Stimulated activated CD8-positive, alpha-beta memory T cell treated with anti-CD3 and anti-CD28 coated beads, Interleukin-7, amount 100 ng/mL, for 1 hour (primary cell): ENCODE measurements at regions not wholly inside any gene's neighbourhood (a gene's known extent, or its start where the extent isn't known, plus 50 kb on each side); places are given as distances from the start of the nearest gene placed in this dataset.
"Not testable (repeated sequence)": the region's sequence is repeated elsewhere in the genome, so short reads cannot be mapped to it uniquely, and the experiment has no call there.

Experiments used
- DNase-seq, 2 donors: peaks; one replicate each; pipeline ENCODE4 v3.0.0-alpha.2; 2020; ENCODE audit warnings: low read depth in 2 of 2

DNA sequence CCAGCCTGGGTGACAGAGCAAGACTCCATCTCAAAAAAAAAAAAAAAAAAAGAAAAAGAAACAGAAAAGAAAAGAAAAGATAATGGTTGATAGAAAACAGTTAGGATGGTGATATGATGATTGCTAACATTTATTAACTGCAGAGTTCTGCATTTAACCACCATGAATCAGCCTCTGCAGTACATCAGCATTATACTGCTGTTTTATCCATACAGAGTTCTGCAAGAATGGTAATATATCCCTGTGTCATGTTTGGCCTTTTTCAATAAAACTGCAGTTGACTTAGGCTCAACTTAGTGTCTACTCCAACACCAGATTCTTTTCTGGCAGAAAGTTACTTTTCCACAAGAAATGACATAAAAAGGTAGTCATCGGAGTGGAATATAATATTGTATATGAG lies 62.6 kb downstream of the DUSP6 start:
- DNase-seq, result no peak

GRCh38 chr12:89288959-89289358 lies 63.3 kb downstream of the DUSP6 start:
- no peak for DNase-seq

DNA sequence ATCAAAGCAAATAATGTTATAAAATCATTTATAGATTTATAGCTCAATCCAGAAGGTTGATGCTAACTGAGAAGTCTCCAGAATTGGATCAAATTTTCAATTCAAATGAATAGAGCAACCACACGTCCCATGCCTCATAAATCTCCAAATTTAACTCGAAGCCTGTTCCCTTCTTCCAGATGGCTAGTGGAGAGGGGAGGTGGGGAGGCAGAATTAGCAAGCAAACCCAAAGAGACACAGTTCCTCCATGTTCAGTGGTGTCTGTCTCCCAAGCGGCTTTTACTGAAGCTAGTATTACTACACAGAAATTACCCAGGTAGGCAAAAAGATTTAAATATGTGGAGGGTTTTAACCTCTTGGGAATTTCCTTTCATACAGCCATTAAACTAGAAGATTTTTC lies 65.8 kb downstream of the DUSP6 start:
- no peak for DNase-seq

DNA sequence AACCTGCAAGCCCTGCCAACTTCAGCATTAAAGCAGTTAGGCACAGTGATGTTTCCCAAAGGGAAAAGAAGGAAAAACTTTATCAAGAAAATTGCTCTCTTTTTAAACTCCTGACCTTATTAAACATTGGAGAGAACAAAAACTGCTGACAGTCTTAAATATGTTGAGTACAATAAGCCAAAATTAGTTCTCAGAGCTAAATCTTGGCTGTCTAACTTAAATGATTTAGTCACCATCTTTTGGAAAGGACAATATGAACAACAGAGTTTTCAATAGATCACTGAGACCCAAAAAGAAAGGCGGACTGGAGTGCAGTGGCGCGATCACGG lies 70.8 kb downstream of the DUSP6 start:
- DNase-seq, result no peak

DNA sequence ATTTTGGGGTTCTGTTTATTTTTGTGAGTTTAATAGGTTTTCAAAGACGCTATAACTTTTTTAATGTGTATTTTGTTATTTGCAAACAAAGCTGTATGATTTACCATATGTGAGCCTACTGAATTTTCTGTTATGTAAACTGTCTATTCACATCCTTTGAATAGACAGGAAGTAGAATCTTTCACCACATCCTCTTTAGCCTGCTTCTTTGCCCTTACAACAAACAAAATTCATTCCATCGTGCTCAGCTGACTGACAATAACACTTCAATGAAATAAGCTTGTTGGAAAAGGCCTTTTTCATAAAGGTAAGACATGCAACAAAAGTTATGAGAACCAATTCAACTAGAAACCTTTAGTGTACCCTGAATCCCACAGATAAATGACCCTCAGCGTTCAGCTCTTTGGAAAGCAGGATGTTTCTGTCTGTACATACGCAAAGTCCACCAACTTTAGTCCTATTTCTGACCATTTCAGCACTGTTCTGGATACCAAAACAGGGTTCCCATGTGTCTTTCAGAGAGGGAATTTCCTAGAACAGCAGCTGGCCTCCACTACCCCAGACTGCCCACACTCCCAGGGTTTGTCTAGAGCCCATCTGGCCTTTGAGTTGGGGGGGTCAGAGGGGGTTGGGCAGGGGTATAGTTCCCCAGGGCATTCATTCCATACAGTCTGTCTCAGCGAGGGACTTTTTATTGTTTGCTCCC lies 71.3 kb downstream of the DUSP6 start:
- no peak for DNase-seq

DNA sequence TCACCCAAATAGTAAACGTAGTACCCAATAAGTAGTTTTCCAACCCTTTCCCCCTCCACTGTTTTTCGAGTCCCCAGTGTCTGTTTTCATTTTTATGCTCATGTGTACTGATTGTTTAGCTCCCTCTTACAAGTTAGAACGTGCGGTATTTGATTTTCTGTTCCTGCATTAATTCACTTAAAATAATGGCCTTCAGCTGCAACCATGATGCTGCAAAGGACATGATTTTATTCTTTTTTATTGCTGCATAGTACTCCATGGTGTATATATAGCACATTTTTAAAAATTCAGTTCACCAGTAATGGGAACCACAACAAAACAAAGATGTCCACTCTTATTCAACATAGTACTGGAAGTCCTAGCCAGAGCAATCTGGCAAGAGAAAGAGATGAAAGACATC lies 72.8 kb downstream of the DUSP6 start:
- DNase-seq, result no peak

DNA sequence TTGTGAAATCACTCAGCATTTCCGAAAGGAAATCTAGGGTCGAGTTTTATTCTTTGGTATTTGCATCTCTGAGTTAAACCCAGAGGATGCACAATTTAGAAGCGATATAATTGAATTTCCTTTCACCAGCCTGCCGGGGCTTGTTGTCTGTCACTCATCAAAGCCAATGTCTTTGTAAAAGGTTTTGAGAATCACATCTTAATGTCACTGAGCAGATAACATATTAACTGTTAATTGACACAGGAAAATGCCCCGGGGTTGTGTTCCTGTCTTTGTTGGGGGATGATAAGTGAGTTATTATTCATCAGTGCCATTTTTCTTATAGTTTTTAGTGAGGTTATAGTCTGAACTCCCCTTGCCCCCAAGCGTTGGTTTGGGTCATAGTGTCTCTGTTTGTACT lies 73.4 kb downstream of the DUSP6 start:
- DNase-seq, result no peak

GRCh38 chr12:89278169-89278568 lies 74.1 kb downstream of the DUSP6 start:
- no peak for DNase-seq

DNA sequence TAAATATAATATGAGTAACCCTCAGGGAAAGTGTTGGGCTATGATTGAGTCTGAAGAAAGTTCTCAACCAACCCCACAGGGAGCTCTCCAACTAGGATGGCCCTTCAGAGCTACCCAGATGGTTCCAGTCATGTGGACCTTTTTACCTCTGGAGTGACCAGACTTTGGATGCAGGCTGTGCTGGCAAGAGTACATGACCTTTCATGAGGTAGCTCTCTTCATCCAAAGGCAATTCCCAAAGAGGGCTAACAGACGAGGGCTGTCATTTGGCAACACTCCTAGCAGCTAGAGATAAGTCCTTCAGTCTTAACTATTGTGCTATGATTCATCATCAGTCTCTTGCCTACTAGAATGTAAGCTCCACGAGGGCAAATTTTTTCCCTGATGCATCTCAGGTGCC lies 75.4 kb downstream of the DUSP6 start:
- no peak for DNase-seq

DNA sequence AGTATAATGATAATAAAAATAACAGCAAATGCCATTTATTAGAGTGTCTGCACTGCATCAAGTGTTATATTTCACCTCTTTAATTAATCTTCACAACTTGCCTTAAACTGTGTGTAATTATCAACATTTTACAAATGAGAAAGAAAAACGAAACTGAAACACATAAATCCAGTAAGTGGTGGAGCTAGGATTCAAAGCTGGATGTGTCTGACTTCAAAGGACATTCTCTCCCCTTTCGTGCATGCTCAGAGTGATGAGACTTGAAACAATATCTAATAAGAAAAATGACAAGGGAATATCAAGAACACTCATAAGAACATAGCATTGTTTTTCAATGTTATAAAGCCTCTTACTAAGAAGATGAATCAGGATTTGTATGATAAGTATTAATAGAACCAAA lies 78.8 kb downstream of the DUSP6 start:
- no peak for DNase-seq

DNA sequence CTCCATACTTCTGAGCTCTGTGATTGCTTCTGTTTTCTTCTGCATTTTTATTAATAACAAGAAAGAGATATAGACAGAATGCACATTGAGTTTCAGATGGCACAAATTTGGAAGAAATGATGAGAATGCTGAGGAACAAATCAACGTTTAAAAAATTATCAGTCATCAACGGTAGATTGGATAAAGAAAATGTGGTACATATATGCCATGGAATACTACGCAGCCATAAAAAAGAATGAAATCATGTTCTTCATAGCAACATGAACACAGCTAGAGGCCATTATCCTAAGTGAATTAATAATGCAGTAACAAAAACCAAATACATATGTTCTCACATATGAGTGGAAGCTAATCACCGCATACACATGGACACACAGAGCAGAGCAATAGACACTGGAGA lies 81.8 kb downstream of the DUSP6 start:
- DNase-seq, result no peak

DNA sequence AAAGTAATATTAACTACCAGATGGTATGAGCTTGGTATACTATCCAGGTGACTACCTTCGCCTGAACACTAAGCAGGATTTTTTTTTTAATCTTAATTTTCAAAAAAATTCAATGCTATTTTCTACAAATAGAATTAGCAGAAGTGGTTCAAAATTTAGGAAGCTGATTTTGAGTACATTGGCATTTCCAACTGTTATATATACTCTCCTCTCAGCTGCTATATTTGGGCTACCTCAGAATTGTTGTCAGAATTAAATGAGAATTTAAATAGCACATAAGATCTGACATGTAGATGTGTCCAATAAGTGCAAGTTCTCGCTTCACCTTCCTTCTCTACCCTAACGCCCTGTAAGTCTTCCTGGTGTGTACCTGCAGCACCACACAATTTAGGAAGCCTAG lies 83.1 kb downstream of the DUSP6 start:
- DNase-seq, result no peak

- DNase-seq, result no peak
These were observed 84.9 kb downstream of the DUSP6 start for GRCh38 chr12:89267404-89267803.

GRCh38 chr12:89266574-89267188 lies 85.6 kb downstream of the DUSP6 start:
- DNase-seq, result not testable (repeated sequence)

GRCh38 chr12:89264837-89265236 lies 87.5 kb downstream of the DUSP6 start:
- DNase-seq, result no peak

DNA sequence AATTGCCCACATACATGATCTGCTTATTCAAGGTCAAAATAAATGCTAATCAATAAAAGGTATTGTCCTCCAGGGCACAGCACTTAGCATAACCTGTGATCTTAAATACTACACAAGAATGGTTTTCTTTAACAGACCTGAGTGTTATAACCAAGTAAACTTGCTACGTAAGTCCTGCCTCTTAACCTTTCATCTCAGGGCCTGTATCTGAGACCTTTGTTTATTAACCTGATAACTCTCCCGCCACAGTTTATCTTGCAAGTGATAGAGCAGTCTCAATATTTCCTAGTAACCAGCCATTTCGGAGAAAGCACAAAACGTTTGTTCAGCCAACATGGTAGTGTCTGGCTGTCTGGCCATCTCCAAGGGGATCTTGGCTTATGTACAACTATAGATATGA lies 88.4 kb downstream of the DUSP6 start:
- DNase-seq, result no peak

- no peak for DNase-seq
These were observed 89.3 kb downstream of the DUSP6 start for GRCh38 chr12:89262855-89263552.

DNA sequence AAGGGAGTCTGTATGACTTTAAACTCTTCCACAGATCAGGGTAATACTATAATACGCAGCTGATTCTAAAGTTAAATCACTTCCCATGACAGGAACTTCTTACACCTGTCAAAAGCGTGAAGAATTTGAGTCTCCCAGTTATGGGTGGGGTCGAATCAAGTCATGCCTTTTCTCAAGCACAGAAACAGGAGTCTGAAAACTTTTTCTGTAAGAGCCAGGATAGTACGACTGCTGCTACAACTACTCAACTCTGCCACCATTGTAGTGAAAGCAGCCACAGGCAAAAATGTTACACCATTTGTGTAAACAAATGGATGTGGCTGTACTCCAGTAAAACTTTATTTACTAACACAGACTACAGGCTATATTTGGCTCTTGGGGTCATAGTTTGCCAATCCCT lies 90.3 kb downstream of the DUSP6 start:
- DNase-seq, result no peak

DNA sequence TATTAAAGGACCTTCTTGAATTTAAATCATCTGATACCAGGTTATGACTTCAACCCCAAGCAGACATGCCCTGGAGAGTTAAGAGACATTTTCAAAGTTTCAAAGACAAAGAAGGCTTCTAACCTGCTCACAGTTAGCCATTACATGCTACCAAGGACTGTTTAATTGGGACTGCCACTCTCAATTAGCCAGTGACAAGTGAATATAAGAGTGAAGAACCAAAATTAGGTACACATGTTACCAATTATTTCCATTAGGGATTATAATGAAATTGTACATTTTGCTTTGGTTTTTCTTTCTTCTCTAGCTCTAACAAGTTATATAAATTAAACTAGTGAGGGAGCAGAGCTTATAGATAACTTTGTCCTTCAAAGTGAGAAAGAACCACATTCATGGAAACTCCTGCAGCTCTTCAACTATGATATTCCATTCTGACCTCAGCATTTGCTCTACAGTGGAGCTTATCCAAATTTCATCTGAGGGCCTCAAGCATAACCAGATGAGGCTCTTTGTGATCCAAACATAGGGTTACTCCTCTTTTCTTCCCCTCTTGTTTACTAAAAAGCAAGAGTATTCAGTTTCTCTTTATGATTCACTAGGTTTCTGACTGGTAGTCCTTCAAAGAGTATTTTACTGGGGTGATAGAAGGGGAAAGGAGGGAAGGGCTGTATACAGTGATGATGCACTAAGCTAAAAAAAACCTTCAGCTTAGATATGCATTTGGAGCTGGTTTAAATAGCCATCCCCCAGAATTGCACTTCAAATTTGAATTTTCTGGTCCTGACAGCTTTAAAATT lies 91.3 kb downstream of the DUSP6 start:
- DNase-seq, result no peak

DNA sequence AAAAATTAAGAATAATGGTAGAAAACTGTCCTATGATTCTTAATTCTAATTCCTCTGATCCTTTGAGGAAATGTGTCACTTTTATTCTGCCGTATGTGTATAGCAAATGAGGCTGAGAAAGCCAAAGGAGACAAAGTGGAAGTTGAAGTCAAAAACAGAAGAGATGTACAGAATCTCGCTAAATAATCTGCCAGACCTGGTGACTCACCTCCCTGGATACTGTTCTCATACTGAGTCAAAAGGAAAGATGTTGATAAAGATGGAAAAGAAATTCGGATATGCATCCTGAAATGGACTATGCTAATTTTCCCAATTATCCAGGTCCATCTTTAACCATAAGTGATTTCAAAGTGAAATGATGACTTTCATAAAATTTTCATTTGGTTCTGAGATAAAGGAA lies 92.5 kb downstream of the DUSP6 start:
- DNase-seq, result no peak

DNA sequence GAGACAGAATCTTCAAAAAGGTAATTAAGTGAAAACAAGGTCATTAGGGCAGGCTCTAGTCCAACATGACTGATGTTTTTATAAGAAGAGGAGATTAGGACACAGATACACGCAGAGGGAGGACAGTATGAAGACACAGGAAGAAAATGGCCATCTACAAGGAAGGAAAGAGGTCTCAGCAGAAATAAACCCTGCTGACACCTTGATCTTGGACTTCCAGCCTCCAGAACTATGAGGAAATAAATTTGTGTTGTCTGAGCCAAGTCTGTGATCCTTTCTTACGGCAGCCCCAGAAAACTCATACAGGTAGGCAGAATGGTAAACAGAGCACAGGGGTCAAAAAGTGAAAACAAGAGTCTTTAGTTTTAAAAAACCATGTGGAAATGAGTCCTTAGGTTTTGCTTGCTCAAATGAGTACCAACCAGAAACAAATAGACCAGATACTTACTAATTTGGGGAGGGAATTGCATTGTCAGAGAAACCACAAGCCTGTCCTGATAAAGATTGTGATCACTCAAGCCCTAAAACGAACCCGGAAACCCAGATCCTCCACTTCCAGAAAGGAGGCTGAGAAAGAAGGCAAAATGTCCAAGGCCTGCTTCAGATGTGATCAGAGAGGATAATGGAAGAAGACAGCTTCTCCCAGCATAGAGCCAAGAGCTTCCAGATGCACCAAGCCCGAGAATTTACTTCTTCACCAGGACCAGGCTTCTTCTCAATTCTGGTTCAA lies 93.9 kb downstream of the DUSP6 start:
- DNase-seq, result no peak

DNA sequence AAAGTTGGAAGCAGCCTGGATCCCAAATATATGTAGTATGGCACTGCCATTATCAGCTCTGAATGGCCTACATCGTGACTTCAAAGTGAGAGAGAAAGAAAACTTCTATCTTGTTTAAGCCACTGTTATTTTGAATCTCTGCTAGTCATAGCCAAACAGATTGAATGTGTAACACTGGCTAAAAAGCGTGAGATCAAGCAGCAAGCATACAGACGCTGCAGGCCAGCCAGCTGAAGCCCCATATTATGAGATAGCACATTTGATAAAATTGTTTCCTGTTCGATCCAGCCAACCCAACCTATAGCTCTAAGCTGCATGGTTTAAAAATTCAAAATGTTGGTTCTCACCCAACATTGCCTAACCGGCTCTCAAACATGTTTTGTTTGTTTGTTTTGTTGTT lies 95.0 kb downstream of the DUSP6 start:
- no peak for DNase-seq
